ENCODE measurements at regions not wholly inside any gene's neighbourhood (a gene's known extent, or its start where the extent isn't known, plus 50 kb on each side); places are given as distances from the start of the nearest gene placed in this dataset.

- no peaks in the 10 kb centered on the region for H3K9me3 ChIP-seq (ENCODE audit: insufficient read depth, low read depth, low read length)
- H3K9ac ChIP-seq (ENCODE audit: low read depth, low read length) = no peak overlapping the region
- peaks cover 52% of the 10 kb centered on the region; the same call in 1 of the 2 replicates for H3K4me1 ChIP-seq (ENCODE audit: insufficient read depth, low read length)
- no peaks in the 10 kb centered on the region for H3K36me3 ChIP-seq (ENCODE audit: insufficient read depth, low read depth, low read length)
- H3K27ac ChIP-seq (ENCODE audit: low read length) = no peak overlapping the region
- H3K27me3 ChIP-seq (ENCODE audit: insufficient read depth, low read length) = no peaks in the 10 kb centered on the region
- H3K4me3 ChIP-seq (ENCODE audit: low read length) = no peak overlapping the region
Measured at GRCh38 chr2:134200036-134200618, 53.7 kb upstream of the MGAT5 start.

GRCh38 chr2:134201533-134201932, 52.3 kb upstream of the MGAT5 start:
- H3K4me3 ChIP-seq (ENCODE audit: low read length) = no peak overlapping the region
- H3K27me3 ChIP-seq (ENCODE audit: insufficient read depth, low read length) = no peaks in the 10 kb centered on the region
- H3K27ac ChIP-seq (ENCODE audit: low read length) = no peak overlapping the region
- H3K9ac ChIP-seq (ENCODE audit: low read depth, low read length) = no peak overlapping the region
- no peaks in the 10 kb centered on the region for H3K36me3 ChIP-seq (ENCODE audit: insufficient read depth, low read depth, low read length)
- H3K9me3 ChIP-seq (ENCODE audit: insufficient read depth, low read depth, low read length) = no peaks in the 10 kb centered on the region
- H3K4me1 ChIP-seq (ENCODE audit: insufficient read depth, low read length) = peaks cover 62% of the 10 kb centered on the region

GRCh38 chr2:134202371-134202770, 51.5 kb upstream of the MGAT5 start:
- H3K27me3 ChIP-seq (ENCODE audit: insufficient read depth, low read length) = no peaks in the 10 kb centered on the region
- H3K9ac ChIP-seq (ENCODE audit: low read depth, low read length) = no peak overlapping the region; the same call in 1 of the 2 replicates
- H3K4me1 ChIP-seq (ENCODE audit: insufficient read depth, low read length) = peaks cover 67% of the 10 kb centered on the region
- H3K4me3 ChIP-seq (ENCODE audit: low read length) = no peak overlapping the region
- H3K9me3 ChIP-seq (ENCODE audit: insufficient read depth, low read depth, low read length) = no peaks in the 10 kb centered on the region
- H3K36me3 ChIP-seq (ENCODE audit: insufficient read depth, low read depth, low read length) = no peaks in the 10 kb centered on the region
- H3K27ac ChIP-seq (ENCODE audit: low read length) = no peak overlapping the region

GRCh38 chr2:134203175-134203574, 50.7 kb upstream of the MGAT5 start:
- Histone ChIP-seq H3K36me3 (ENCODE audit: insufficient read depth, low read depth, low read length) (no peaks in the 10 kb centered on the region), H3K4me1 (ENCODE audit: insufficient read depth, low read length) (peaks cover 66% of the 10 kb centered on the region), H3K9me3 (ENCODE audit: insufficient read depth, low read depth, low read length) (no peaks in the 10 kb centered on the region), H3K4me3 (ENCODE audit: low read length) (peak overlapping the region; percentile 10; the same call in 1 of the 2 replicates), H3K27ac (ENCODE audit: low read length) (peak overlapping the region; percentile 56), H3K9ac (ENCODE audit: low read depth, low read length) (no peak overlapping the region), H3K27me3 (ENCODE audit: insufficient read depth, low read length) (no peaks in the 10 kb centered on the region)
